ENCODE measurements at regions not wholly inside any gene's neighbourhood (a gene's known extent, or its start where the extent isn't known, plus 50 kb on each side); places are given as distances from the start of the nearest gene placed in this dataset.

- ATAC-seq = no peak
- Histone ChIP-seq H3K27ac (no peak overlapping the region), H3K27me3 (no peaks in the 10 kb centered on the region), H3K4me1 (peaks cover 0 to 5% (median 0%) of the 10 kb centered on the region in 9 donors), H3K36me3 (no peaks in the 10 kb centered on the region), H3K4me3 (no peak overlapping the region), H3K9me3 (no peaks in the 10 kb centered on the region)
- intact Hi-C loops (cut with DNase I) = loop anchor here in 1 of 10 donors (10.0 kb wide), 1 partner anchor 61 kb away; no protein-coding TSS in a partner anchor
- 88 to 89% methylated on average over 3 of the region's 3 CpGs for WGBS, 2 donors
- no peak for TF ChIP-seq CTCF (IDR thresholded peaks at IDR 0.05)
- no peak for DNase-seq
Measured at GRCh38 chr7:46485481-46486065, 564.5 kb upstream of the IGFBP3 start.

DNA sequence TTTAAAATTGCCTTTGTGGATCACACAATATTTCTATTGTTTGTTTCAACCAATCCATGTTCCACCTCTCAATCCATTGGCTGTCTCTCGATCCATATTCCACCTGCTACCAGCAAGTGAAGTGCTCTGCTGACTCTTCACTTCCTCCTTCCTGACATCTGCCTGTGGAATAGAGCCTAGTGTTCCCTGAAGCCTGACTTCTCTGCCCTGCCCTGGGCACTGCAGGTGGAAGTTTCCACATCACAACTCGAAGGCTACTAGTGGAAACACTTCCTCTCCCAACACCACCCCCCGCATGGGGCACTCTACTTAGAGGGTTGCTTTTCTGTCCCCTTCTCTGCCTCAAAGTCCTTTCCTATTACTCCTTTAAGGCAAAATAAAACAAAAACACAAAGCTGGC is 563.8 kb upstream of the IGFBP3 start:
- Histone ChIP-seq H3K4me1 (peaks cover 0 to 5% (median 0%) of the 10 kb centered on the region in 9 donors), H3K9me3 (no peaks in the 10 kb centered on the region), H3K36me3 (no peaks in the 10 kb centered on the region), H3K27ac (no peak overlapping the region), H3K27me3 (no peaks in the 10 kb centered on the region), H3K4me3 (no peak overlapping the region)
- no peak for TF ChIP-seq CTCF (IDR thresholded peaks at IDR 0.05)
- intact Hi-C loops (cut with DNase I) = loop anchor here in 1 of 10 donors (10.0 kb wide), 1 partner anchor 60 kb away; no protein-coding TSS in a partner anchor
- DNase-seq (no peak), ATAC-seq (no peak)
- WGBS, 2 donors = 80 to 85% methylated on average over 3 of the region's 3 CpGs

DNA sequence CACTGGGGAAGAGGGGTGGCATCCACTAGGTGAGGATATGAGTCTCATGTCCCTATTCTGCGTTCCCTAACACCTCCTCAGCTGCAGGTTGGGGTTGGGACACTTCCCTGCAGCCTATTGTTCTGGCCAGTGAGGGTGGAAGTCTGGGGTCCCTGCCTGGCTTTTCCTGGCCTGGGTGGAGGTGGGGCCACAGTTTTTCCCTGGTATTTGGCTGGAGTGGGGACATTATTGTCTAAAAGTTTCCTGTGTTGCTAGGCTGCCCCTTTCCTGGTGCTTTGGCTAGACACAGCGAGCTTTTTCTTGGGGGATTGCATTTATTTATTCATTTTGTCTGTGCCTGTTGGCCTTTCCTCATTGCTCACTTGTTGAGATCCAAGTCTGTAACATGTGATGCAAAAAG is 559.5 kb upstream of the IGFBP3 start:
- H3K9me3 ChIP-seq = peaks cover 0 to 10% (median 0%) of the 10 kb centered on the region in 11 donors
- no peaks in the 10 kb centered on the region for H3K36me3 ChIP-seq
- TF ChIP-seq CTCF (IDR thresholded peaks at IDR 0.05) = no peak
- no peaks in the 10 kb centered on the region for H3K27me3 ChIP-seq
- intact Hi-C loops (cut with DNase I) = loop anchor here in 1 of 10 donors (10.0 kb wide), 1 partner anchor 56 kb away; no protein-coding TSS in a partner anchor
- DNase-seq (peak in 1 of 2 donors; percentile 10), ATAC-seq (peak in 4 of 8 donors; percentile 34 to 72 (median 62))
- H3K27ac ChIP-seq = peak overlapping the region in 3 of 10 donors; percentile 6 to 47 (median 25)
- no peaks in the 10 kb centered on the region for H3K4me1 ChIP-seq
- WGBS, 2 donors = 67 to 71% methylated on average over 2 of the region's 2 CpGs
- H3K4me3 ChIP-seq = no peak overlapping the region

GRCh38 chr7:46479680-46480079 is 558.6 kb upstream of the IGFBP3 start:
- DNase-seq = no peak
- Histone ChIP-seq H3K27ac (no peak overlapping the region), H3K9me3 (peaks cover 0 to 18% (median 0%) of the 10 kb centered on the region in 11 donors), H3K4me1 (no peaks in the 10 kb centered on the region), H3K4me3 (no peak overlapping the region), H3K36me3 (no peaks in the 10 kb centered on the region), H3K27me3 (no peaks in the 10 kb centered on the region)
- TF ChIP-seq CTCF (IDR thresholded peaks at IDR 0.05) = no peak
- intact Hi-C loops (cut with DNase I) = loop anchor here in 1 of 10 donors (10.0 kb wide), 1 partner anchor 55 kb away; no protein-coding TSS in a partner anchor
- WGBS, 2 donors = 97% methylated on average over 4 of the region's 4 CpGs
- ATAC-seq = no peak
